DOHH2 (cell line): ENCODE measurements at regions not wholly inside any gene's neighbourhood (a gene's known extent, or its start where the extent isn't known, plus 50 kb on each side); places are given as distances from the start of the nearest gene placed in this dataset.

Experiments
- H3F3A ChIP-seq: fragments of 200-600 bp; sonication (generic), shearing (Covaris generic); 2 replicates; pipeline ENCODE4 v1.6.0; 2016; ENCODE audit warnings: antibody characterized with exemption, mild to moderate bottlenecking; ENCODE audit not compliant: control insufficient read depth, insufficient read depth
- H3K27ac ChIP-seq: fragments of 200-600 bp; sonication (generic); 2 replicates; pipeline ENCODE4 v1.5.1; 2014; ENCODE audit warnings: low read depth, mild to moderate bottlenecking, low read length, moderate library complexity
- H3K27me3 ChIP-seq: fragments of 200-600 bp; sonication (generic); 2 replicates; pipeline ENCODE4 v1.6.1; 2014; ENCODE audit warnings: mild to moderate bottlenecking, low read length, mixed read lengths; ENCODE audit not compliant: control insufficient read depth
- H3K36me3 ChIP-seq: fragments of 200-600 bp; sonication (generic); 2 replicates; pipeline ENCODE4 v1.6.1; 2014; ENCODE audit warnings: mild to moderate bottlenecking, low read length, moderate library complexity, mixed read lengths; ENCODE audit not compliant: control insufficient read depth
- H3K4me1 ChIP-seq: fragments of 200-600 bp; sonication (generic); 2 replicates; pipeline ENCODE4 v1.6.1; 2014; ENCODE audit warnings: mild to moderate bottlenecking, low read length, mixed read lengths; ENCODE audit not compliant: control insufficient read depth
- H3K4me2 ChIP-seq: fragments of 200-600 bp; sonication (generic); 2 replicates; pipeline ENCODE4 v1.6.0; 2014; ENCODE audit warnings: mild to moderate bottlenecking, low read length, moderate library complexity
- H3K4me3 ChIP-seq: fragments of 200-600 bp; sonication (generic); 2 replicates; pipeline ENCODE4 v1.5.1; 2014; ENCODE audit warnings: mild to moderate bottlenecking, low read length, mixed read lengths
- H3K79me2 ChIP-seq: fragments of 200-600 bp; sonication (generic); 2 replicates; pipeline ENCODE4 v1.6.1; 2014; ENCODE audit warnings: mild to moderate bottlenecking, low read length, mixed read lengths; ENCODE audit not compliant: control insufficient read depth
- H3K9me2 ChIP-seq: fragments of 200-600 bp; sonication (generic); replicated peaks from 2 replicates; pipeline ENCODE4 v1.6.1; 2014; ENCODE audit warnings: mild to moderate bottlenecking, low read length, mixed read lengths; ENCODE audit not compliant: control insufficient read depth
- H3K9me3 ChIP-seq: fragments of 200-600 bp; sonication (generic); 2 replicates; pipeline ENCODE4 v1.6.1; 2014; ENCODE audit warnings: antibody characterized with exemption, low read length, mixed read lengths; ENCODE audit not compliant: control insufficient read depth, insufficient read depth
- H4K20me1 ChIP-seq: fragments of 200-600 bp; sonication (generic); 2 replicates; pipeline ENCODE4 v1.6.0; 2014; ENCODE audit warnings: low read depth, mild to moderate bottlenecking, antibody characterized with exemption, low read length, moderate library complexity; ENCODE audit not compliant: control insufficient read depth, insufficient read depth
- EZH2phosphoT487 ChIP-seq: fragments of 200-600 bp; sonication (generic); IDR thresholded peaks from 2 replicates; pipeline ENCODE4 v1.6.1; 2017; ENCODE audit warnings: borderline replicate concordance, mild to moderate bottlenecking, antibody characterized with exemption, low read length, moderate library complexity, mixed read lengths
- TF ChIP-seq, protein P1 (sequence below): fragments of 200-600 bp; sonication (generic); IDR thresholded peaks from one replicate; pipeline ENCODE4 v1.5.1; 2014; ENCODE audit warnings: antibody characterized with exemption, mild to moderate bottlenecking, low read depth, low read length; ENCODE audit not compliant: poor library complexity, severe bottlenecking

- no peaks in the 10 kb centered on the region for H3K79me2 ChIP-seq
- H3K27ac ChIP-seq: no peak overlapping the region
These were observed 104.9 kb downstream of the SLIT2 start for GRCh38 chr4:20356565-20356964.

DNA sequence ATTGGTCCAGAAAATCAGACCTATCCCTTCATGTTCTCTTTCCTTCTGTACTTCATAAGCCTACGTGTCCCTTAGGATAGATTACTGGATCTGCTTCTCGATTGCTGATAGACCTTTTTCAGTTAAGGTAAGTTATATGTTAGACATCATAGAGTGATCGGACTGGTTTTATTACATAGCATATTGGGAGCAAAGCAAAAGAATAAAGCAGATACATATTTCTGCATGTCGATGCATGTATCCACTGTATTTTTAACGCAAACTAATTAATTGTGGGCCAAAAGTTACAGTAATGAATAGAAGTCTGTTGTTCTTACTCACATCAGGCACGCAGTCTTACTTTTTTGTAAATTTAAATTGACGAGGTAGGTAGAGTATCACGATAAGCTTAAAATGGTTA is 106.4 kb downstream of the SLIT2 start:
- no peaks in the 10 kb centered on the region; the same call in 1 of the 2 replicates for H3K9me3 ChIP-seq
- no peaks in the 10 kb centered on the region for H4K20me1 ChIP-seq
- no peak for TF ChIP-seq EZH2phosphoT487
- TF ChIP-seq, protein P1, sequence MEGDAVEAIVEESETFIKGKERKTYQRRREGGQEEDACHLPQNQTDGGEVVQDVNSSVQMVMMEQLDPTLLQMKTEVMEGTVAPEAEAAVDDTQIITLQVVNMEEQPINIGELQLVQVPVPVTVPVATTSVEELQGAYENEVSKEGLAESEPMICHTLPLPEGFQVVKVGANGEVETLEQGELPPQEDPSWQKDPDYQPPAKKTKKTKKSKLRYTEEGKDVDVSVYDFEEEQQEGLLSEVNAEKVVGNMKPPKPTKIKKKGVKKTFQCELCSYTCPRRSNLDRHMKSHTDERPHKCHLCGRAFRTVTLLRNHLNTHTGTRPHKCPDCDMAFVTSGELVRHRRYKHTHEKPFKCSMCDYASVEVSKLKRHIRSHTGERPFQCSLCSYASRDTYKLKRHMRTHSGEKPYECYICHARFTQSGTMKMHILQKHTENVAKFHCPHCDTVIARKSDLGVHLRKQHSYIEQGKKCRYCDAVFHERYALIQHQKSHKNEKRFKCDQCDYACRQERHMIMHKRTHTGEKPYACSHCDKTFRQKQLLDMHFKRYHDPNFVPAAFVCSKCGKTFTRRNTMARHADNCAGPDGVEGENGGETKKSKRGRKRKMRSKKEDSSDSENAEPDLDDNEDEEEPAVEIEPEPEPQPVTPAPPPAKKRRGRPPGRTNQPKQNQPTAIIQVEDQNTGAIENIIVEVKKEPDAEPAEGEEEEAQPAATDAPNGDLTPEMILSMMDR: no peak
- H3K27me3 ChIP-seq: no peaks in the 10 kb centered on the region
- peaks cover 9% of the 10 kb centered on the region for H3K4me1 ChIP-seq
- no peaks in the 10 kb centered on the region for H3F3A ChIP-seq
- H3K79me2 ChIP-seq: no peaks in the 10 kb centered on the region
- H3K9me2 ChIP-seq: no peaks in the 10 kb centered on the region
- no peak overlapping the region for H3K4me3 ChIP-seq
- no peak overlapping the region for H3K4me2 ChIP-seq
- no peak overlapping the region for H3K27ac ChIP-seq
- no peaks in the 10 kb centered on the region for H3K36me3 ChIP-seq

More at GRCh38 chr4:20356565-20356964, 104.9 kb downstream of the SLIT2 start:
- Histone ChIP-seq H3K4me2 (no peak overlapping the region), H4K20me1 (no peaks in the 10 kb centered on the region), H3K27me3 (no peaks in the 10 kb centered on the region), H3K36me3 (no peaks in the 10 kb centered on the region), H3K4me3 (no peak overlapping the region), H3K4me1 (peaks cover 9% of the 10 kb centered on the region), H3K9me2 (no peaks in the 10 kb centered on the region), H3K9me3 (no peaks in the 10 kb centered on the region; the same call in 1 of the 2 replicates), H3F3A (no peaks in the 10 kb centered on the region)
- TF ChIP-seq, protein P1: no peak
- TF ChIP-seq EZH2phosphoT487: no peak

DNA sequence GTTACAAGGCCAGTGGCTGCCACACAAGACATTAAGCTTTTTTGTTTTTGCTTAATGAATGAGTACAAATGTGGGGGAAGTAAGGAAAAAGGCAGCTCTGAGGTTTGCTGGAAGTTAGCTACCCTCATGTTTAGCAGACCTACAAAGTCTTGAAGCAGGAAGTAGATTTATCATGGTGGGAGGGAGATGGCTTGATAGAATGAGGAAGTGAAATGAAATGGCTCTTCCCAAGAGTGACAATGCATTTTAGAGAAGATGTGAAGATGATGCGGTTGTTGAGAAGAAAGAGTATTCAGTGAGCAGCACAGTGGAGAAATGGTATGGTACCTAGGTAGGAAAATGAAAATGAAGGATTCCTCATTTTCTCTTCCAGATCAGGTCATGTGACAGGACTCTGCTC is 108.0 kb downstream of the SLIT2 start:
- Histone ChIP-seq H3K27ac (no peak overlapping the region), H3K27me3 (no peaks in the 10 kb centered on the region), H4K20me1 (no peaks in the 10 kb centered on the region), H3K79me2 (no peaks in the 10 kb centered on the region), H3K4me1 (peaks cover 9% of the 10 kb centered on the region), H3K9me3 (no peaks in the 10 kb centered on the region; the same call in 1 of the 2 replicates), H3F3A (no peaks in the 10 kb centered on the region), H3K4me2 (peak overlapping the region; percentile 10), H3K36me3 (no peaks in the 10 kb centered on the region), H3K9me2 (no peaks in the 10 kb centered on the region), H3K4me3 (no peak overlapping the region)
- TF ChIP-seq, protein P1: no peak
- no peak for TF ChIP-seq EZH2phosphoT487
